Mucosa of stomach (tissue), 1 donor: ENCODE measurements at regions not wholly inside any gene's neighbourhood (a gene's known extent, or its start where the extent isn't known, plus 50 kb on each side); places are given as distances from the start of the nearest gene placed in this dataset.
"Not testable (repeated sequence)": the region's sequence is repeated elsewhere in the genome, so short reads cannot be mapped to it uniquely, and the experiment has no call there.

Experiments
- H3K27me3 ChIP-seq: one replicate; pipeline ENCODE4 v1.7.0; 2013; ENCODE audit warnings: mild to moderate bottlenecking, low read length; ENCODE audit not compliant: control insufficient read depth, insufficient read depth
- H3K36me3 ChIP-seq: one replicate; pipeline ENCODE4 v1.7.0; 2013; ENCODE audit warnings: low read length; ENCODE audit not compliant: control insufficient read depth, insufficient read depth
- H3K4me1 ChIP-seq: one replicate; pipeline ENCODE4 v1.7.0; 2013; ENCODE audit warnings: mild to moderate bottlenecking, low read length; ENCODE audit not compliant: control insufficient read depth, insufficient read depth
- H3K4me3 ChIP-seq: one replicate; pipeline ENCODE4 v1.7.0; 2013; ENCODE audit warnings: low read length
- H3K9ac ChIP-seq: one replicate; pipeline ENCODE4 v1.7.0; 2013; ENCODE audit warnings: mild to moderate bottlenecking, low read length, moderate library complexity
- H3K9me3 ChIP-seq: one replicate; pipeline ENCODE4 v1.7.0; 2013; ENCODE audit warnings: mild to moderate bottlenecking, low read length, moderate library complexity; ENCODE audit not compliant: control insufficient read depth
- donor health status: Pancreatic carcinoma.

DNA sequence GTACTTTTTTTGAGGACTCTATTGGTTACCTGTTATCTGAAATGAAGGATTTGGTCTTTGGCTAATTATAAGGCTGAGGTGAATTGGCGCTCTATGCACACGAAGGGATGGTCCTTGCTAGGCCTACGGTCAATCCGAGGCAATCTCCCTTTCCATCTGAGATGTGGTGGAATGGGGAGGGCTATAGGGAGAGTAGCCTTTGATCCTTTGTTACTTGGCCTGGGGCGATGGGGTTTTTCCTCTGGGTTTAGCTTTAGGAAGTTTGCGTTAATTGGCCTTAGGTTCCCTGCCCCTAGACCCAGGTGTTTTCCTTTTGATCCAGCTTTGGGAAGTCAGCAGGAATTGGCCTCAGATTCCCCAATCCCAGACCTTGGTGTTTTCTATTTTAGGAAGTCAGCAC lies 102.1 kb upstream of the C9orf72 start:
- Histone ChIP-seq H3K36me3 (no peaks in the 10 kb centered on the region), H3K9ac (no peak overlapping the region), H3K9me3 (no peaks in the 10 kb centered on the region), H3K27me3 (no peaks in the 10 kb centered on the region), H3K4me1 (peaks cover 15% of the 10 kb centered on the region), H3K4me3 (no peak overlapping the region)

DNA sequence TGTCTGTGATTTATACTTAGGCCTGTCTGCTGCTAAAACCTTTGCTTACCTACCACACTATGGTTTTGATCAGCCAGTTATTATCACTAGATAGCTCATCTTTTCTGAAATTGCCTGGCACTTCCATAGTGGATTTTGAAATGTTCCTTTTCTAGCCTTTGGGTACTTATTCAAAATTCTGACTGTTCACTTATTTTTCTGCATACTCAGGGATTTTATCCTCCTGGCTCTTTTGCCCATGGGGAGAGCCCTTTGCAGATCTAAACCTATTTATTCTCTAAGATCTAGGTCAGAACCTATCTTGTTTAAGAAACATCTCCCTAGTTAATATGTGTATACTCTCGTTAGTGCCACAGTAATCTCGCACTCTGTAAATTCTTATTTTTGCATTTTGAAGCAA lies 103.5 kb upstream of the C9orf72 start:
- no peaks in the 10 kb centered on the region for H3K27me3 ChIP-seq
- peaks cover 13% of the 10 kb centered on the region for H3K4me1 ChIP-seq
- no peaks in the 10 kb centered on the region for H3K36me3 ChIP-seq
- no peaks in the 10 kb centered on the region for H3K9me3 ChIP-seq
- no peak overlapping the region for H3K9ac ChIP-seq
- no peak overlapping the region for H3K4me3 ChIP-seq

DNA sequence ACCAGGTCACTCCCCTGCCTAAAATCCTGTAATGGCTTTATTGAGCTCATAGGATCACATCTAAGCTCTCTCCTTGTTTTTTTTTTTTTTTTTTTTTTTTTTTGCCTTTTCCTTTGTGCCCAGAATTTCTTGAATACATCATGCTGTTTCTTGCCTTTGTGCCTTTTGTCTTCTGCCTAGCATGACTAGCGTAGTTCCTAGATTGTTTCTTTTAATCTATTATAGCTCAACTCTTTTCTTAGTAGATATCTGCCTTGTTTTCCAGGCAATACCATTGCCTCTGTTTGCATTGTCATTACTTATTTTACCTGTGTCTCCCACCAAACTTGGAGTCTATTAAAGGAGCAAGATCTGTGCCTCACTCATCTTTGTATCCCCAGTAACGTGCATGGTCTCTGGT lies 106.1 kb upstream of the C9orf72 start:
- no peaks in the 10 kb centered on the region for H3K36me3 ChIP-seq
- no peaks in the 10 kb centered on the region for H3K27me3 ChIP-seq
- H3K4me1 ChIP-seq: no peaks in the 10 kb centered on the region
- no peak overlapping the region for H3K9ac ChIP-seq
- H3K9me3 ChIP-seq: no peaks in the 10 kb centered on the region
- H3K4me3 ChIP-seq: no peak overlapping the region

DNA sequence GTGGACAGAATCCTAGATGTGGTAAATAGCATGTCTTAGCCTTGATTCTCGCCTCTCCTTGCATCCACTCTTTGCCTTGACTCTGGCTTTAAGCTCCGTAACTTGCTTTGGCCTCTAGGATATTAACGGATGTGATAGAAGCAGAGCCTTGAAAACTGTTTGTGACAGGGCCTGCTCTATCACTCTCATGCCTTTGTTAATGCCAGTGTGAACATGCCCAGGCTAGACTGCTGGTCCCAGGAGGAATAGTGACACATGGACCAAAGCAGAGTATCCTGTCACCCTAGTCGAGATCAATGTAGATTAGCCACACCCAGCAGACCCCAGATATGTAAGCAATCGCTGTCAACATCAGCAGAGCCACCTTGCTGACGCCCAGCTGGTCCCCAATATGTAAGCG lies 109.9 kb upstream of the C9orf72 start:
- no peak overlapping the region for H3K9ac ChIP-seq
- H3K27me3 ChIP-seq: no peaks in the 10 kb centered on the region
- no peaks in the 10 kb centered on the region for H3K36me3 ChIP-seq
- H3K9me3 ChIP-seq: no peaks in the 10 kb centered on the region
- H3K4me1 ChIP-seq: peaks cover 5% of the 10 kb centered on the region
- no peak overlapping the region for H3K4me3 ChIP-seq

DNA sequence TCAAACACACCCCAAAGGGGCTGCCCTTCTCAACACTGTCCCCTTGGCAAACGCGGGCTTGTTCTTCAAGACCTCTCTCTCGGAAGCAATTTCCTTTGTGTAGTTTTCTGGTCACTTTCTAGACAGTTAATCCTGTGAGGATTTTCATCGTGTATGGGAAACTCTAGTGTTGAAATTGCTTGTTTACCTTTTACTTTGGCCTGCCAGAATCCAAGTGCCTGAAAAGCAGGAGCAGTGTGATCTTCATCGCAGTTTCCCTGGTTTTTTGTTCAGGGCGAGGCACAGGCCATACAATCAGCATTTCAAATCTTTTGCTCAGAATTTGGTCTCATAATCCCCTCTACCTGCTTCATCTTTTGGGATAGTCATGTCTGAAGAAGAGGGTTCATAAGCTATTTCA lies 115.7 kb upstream of the C9orf72 start:
- Histone ChIP-seq H3K27me3 (no peaks in the 10 kb centered on the region), H3K4me1 (peaks cover 5% of the 10 kb centered on the region), H3K36me3 (no peaks in the 10 kb centered on the region), H3K9ac (no peak overlapping the region), H3K4me3 (no peak overlapping the region), H3K9me3 (no peaks in the 10 kb centered on the region)

DNA sequence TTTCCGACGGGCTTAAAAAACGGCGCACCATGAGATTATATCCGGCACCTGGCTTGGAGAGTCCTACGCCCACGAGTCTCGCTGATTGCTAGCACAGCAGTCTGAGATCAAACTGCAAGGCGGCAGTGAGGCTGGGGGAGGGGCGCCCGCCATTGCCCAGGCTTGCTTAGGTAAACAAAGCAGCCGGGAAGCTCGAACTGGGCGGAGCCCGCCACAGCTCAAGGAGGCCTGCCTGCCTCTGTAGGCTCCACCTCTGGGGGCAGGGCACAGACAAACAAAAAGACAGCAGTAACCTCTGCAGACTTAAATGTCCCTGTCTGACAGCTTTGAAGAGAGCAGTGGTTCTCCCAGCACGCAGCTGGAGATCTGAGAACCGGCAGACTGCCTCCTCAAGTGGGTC lies 117.5 kb upstream of the C9orf72 start:
- not testable (repeated sequence) for H3K4me1 ChIP-seq, H3K36me3 ChIP-seq, H3K9ac ChIP-seq, H3K4me3 ChIP-seq, H3K9me3 ChIP-seq, H3K27me3 ChIP-seq

DNA sequence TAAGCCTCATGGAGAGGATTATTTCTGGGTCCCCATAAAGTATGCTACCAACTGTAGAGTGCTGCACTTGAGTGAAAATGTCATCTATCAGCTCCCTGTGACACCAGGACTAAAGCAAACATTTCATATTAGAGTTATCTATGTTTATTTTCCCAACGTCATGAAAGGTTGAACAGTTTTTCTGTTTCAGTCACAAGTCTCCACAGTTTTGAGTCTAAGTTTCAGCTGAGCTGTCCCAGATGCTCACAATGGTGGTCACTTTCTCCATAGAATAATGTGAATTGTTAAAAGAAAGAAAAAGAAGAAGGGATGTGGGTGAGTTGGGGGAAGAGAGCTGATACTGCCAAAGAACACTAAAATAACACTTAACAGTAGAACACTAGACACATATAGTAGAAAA lies 126.3 kb upstream of the C9orf72 start:
- Histone ChIP-seq H3K9ac (no peak overlapping the region), H3K4me3 (no peak overlapping the region), H3K9me3 (no peaks in the 10 kb centered on the region)

DNA sequence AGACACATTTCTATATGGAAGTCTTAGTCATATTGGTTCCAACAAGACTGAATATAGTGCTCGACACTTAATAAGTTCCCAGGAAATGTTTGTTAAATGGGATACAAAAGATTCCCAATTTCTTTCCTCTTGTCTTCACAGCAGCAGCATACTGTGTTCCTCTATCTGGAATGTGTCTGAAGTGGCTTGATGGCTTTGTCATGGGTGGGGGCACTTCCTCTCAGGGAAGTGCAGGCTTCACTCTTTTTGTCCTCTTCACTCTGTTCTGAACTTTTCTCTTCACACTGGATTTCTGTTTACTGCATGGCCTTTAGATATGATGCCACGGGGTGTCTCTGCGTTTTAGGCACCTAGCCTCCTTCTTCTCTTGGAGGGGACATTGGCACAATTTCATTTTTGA lies 127.7 kb upstream of the C9orf72 start:
- H3K4me3 ChIP-seq: no peak overlapping the region
- H3K4me1 ChIP-seq: peaks cover 6% of the 10 kb centered on the region
- H3K9ac ChIP-seq: no peak overlapping the region
- peaks cover 2% of the 10 kb centered on the region for H3K27me3 ChIP-seq
- H3K9me3 ChIP-seq: no peaks in the 10 kb centered on the region
- H3K36me3 ChIP-seq: no peaks in the 10 kb centered on the region

More for the DNA sequence above, 126.3 kb upstream of the C9orf72 start:
- Histone ChIP-seq H3K36me3 (no peaks in the 10 kb centered on the region), H3K4me1 (peaks cover 6% of the 10 kb centered on the region), H3K27me3 (peaks cover 2% of the 10 kb centered on the region)

DNA sequence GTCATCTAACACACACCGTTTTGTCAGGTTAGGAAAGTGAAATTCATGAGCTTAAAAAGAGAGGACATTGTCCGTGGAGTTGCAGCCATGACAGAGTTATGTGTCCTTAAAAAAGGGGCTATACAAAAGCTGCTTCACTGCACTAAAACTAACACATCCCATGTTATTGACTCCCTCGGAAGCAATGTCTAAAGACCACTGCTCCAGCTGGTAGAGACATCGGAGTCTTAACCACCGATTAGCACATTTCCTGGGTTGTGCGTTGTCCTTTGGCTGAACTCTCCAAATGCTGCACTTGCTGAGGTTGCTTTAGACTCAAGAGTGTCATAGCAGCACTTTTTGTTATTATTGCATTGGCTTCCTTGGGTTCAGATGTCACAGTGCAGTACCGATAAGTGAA lies 128.3 kb upstream of the C9orf72 start:
- Histone ChIP-seq H3K9ac (no peak overlapping the region), H3K4me3 (no peak overlapping the region), H3K4me1 (peaks cover 6% of the 10 kb centered on the region), H3K27me3 (peaks cover 2% of the 10 kb centered on the region), H3K9me3 (no peaks in the 10 kb centered on the region), H3K36me3 (no peaks in the 10 kb centered on the region)

DNA sequence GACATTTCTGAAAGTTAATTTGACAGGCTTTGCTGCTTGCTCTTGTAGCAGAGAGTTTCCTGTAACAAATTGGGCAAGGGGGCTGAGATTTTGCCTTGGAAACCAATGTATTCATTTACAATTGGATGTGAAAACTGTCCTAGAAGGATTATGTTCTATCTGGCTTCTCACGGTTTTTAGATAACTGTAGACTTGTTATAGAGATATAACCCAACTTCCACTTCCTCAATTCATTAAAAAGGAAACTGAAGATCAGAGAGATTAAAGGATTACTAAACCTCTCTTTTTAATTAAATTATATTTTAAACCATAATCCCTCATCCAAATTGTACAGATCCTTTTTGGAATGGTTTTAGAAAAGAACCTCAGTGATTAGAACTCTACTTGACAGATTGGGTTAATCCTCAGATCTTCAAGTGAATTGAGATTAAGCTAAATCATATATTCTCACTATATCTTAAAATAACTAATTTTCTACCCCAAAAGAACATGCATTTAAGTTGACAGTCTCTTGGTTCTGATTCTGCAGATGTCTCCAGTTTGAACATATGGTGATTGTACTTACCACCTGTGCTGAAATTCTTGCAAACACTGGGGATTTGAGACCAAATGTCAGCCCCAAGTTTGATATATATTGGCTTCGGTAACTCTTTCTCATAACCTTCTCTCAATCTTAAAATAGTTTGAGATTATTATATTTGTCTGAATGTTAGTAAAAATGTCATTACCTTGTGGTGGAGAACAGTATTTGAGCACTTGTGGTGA lies 130.1 kb upstream of the C9orf72 start:
- H3K4me3 ChIP-seq: no peak overlapping the region
- H3K27me3 ChIP-seq: peaks cover under 1% of the 10 kb centered on the region
- H3K36me3 ChIP-seq: no peaks in the 10 kb centered on the region
- peaks cover 6% of the 10 kb centered on the region for H3K4me1 ChIP-seq
- H3K9me3 ChIP-seq: no peaks in the 10 kb centered on the region
- no peak overlapping the region for H3K9ac ChIP-seq

DNA sequence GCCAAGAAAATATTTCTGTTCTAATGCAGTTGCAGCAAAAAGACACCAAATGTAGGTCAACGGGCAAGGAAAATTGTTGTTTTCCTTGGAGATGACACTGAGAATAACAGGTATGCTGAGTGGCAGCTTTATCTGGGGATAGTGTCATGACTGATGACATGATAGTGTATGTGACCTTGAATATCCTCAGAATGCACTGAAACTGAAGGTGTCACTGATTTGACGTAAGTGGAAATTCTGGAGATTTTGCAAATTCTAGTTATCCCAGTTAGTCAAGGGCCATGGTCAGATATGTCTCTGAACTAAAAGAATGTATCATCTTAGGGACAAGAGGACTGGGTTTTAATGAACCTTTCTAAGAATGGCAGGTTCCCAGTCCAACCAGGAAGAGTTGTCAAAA lies 138.0 kb upstream of the C9orf72 start:
- H3K4me3 ChIP-seq: no peak overlapping the region
- H3K36me3 ChIP-seq: no peaks in the 10 kb centered on the region
- H3K9me3 ChIP-seq: no peaks in the 10 kb centered on the region
- no peak overlapping the region for H3K9ac ChIP-seq
- no peaks in the 10 kb centered on the region for H3K4me1 ChIP-seq
- H3K27me3 ChIP-seq: no peaks in the 10 kb centered on the region

DNA sequence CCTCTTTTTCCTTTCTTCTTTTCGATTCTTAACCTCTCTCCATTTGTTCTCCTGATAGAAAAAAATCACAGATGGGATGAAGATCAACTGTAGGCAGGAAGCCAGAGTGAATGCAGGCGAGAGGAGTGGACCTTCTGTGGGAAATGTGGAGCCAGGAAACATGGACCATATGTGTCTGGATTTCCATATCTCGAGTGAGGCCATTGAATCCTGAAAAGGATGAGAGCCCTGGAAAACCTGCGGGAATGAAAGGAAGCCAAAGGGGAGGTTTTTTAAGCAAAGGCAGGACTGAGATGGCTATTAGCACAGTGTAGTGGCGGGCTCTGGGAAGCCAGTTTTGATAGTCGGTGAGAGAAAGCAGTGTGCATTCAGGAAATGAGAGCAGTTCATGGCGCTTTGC lies 139.5 kb upstream of the C9orf72 start:
- Histone ChIP-seq H3K36me3 (no peaks in the 10 kb centered on the region), H3K9me3 (no peaks in the 10 kb centered on the region), H3K27me3 (no peaks in the 10 kb centered on the region), H3K9ac (no peak overlapping the region), H3K4me3 (no peak overlapping the region), H3K4me1 (no peaks in the 10 kb centered on the region)

DNA sequence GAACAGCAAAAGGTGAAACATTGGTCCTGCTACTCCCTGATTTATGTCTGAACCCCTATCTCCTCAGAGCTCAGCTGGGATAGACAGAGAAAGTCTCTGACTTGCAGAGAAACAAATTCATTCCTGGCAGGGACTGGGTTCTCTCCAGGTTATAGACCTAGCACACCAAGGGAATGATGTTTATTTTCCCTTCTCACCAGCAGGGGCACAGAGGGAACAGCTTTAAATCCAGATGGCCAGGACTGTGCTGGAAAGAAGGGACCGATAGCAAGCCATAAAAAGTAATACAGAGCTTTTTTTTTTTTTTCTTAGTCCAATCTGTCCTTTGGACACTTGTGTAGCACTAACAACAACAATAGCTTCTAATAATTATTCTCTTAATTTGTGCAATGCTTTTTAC lies 141.1 kb upstream of the C9orf72 start:
- Histone ChIP-seq H3K4me1 (no peaks in the 10 kb centered on the region), H3K36me3 (no peaks in the 10 kb centered on the region), H3K9ac (no peak overlapping the region), H3K27me3 (no peaks in the 10 kb centered on the region), H3K9me3 (no peaks in the 10 kb centered on the region), H3K4me3 (no peak overlapping the region)
